H1 (cell line): ENCODE measurements at regions not wholly inside any gene's neighbourhood (a gene's known extent, or its start where the extent isn't known, plus 50 kb on each side); places are given as distances from the start of the nearest gene placed in this dataset.

Experiments used
- CTCF ChIA-PET: fragments of 300-600 bp; sonication (Branson Sonifier 250); formaldehyde crosslinking; loops from one replicate; lab custom pipeline; 2021; ENCODE audit not compliant: partially characterized antibody; lab: Charles Lee
- POLR2A ChIA-PET: fragments of 300-600 bp; sonication (Branson Sonifier 250); formaldehyde crosslinking; loops from one replicate; lab custom pipeline; 2021; ENCODE audit warnings: inconsistent platforms; ENCODE audit not compliant: partially characterized antibody; lab: Charles Lee
- DNase-seq, 2 experiments: peaks; one replicate each; pipeline versions ENCODE4 v3.0.0 to v3.0.0-alpha.2; 2010 to 2022; ENCODE audit warnings: low spot score in 2 of 2, low read depth in 1 of 2, mixed read lengths in 1 of 2
- FAIRE-seq: peaks from 2 replicates; lab custom pipeline; 2011; peaks lifted over from hg19 to GRCh38; lab: Jason Lieb, UNC
- H2AFZ ChIP-seq: 2 replicates; pipeline ENCODE4 v1.8.1; 2012; ENCODE audit warnings: low read length, inconsistent platforms
- H2AK5ac ChIP-seq: 2 replicates; pipeline ENCODE4 v1.6.1; 2013; ENCODE audit warnings: low read depth, low read length
- H2BK120ac ChIP-seq: replicated peaks from 2 replicates; pipeline ENCODE3; 2013; ENCODE audit warnings: low read depth, low read length, inconsistent platforms
- H2BK12ac ChIP-seq: 2 replicates; pipeline ENCODE4 v1.6.1; 2013; ENCODE audit warnings: low read depth, low read length
- H2BK15ac ChIP-seq: 2 replicates; pipeline ENCODE4 v1.6.1; 2013; ENCODE audit warnings: low read length
- H2BK20ac ChIP-seq: 2 replicates; pipeline ENCODE4 v1.6.1; 2013; ENCODE audit warnings: low read length
- H2BK5ac ChIP-seq: 2 replicates; pipeline ENCODE4 v1.6.1; 2013; ENCODE audit warnings: low read depth, low read length
- H3K14ac ChIP-seq: 2 replicates; pipeline ENCODE4 v1.6.1; 2013; ENCODE audit warnings: inconsistent platforms; ENCODE audit not compliant: insufficient read length
- H3K18ac ChIP-seq: 2 replicates; pipeline ENCODE4 v1.6.1; 2013; ENCODE audit warnings: low read length; ENCODE audit errors: extremely low read depth
- H3K23ac ChIP-seq: 2 replicates; pipeline ENCODE4 v1.6.1; 2013; ENCODE audit warnings: inconsistent platforms; ENCODE audit not compliant: insufficient read length
- H3K23me2 ChIP-seq: 2 replicates; pipeline ENCODE4 v1.6.1; 2013; ENCODE audit warnings: low read depth, low read length
- H3K27ac ChIP-seq: 2 replicates; pipeline ENCODE4 v1.6.1; 2011; ENCODE audit warnings: low read depth, low read length, inconsistent platforms
- H3K27me3 ChIP-seq, 4 experiments: replicated peaks in 1 of 4; 1 replicate in 1 of 4; 2 replicates in 3 of 4; pipeline versions ENCODE4 v1.6.1 to v1.8.1; 2011 to 2013; ENCODE audit warnings: low read length in 3 of 4, mild to moderate bottlenecking in 3 of 4, inconsistent platforms in 2 of 4, mixed read lengths in 2 of 4, moderate library complexity in 1 of 4; ENCODE audit not compliant: control insufficient read depth in 3 of 4, insufficient read depth in 3 of 4; ENCODE audit errors: extremely low read depth in 1 of 4
- H3K36me3 ChIP-seq, 4 experiments: 2 replicates each; pipeline versions ENCODE4 v1.6.1 to v1.8.1; 2011 to 2013; ENCODE audit warnings: mild to moderate bottlenecking in 4 of 4, low read length in 3 of 4, moderate library complexity in 2 of 4, control low read depth in 1 of 4, inconsistent platforms in 1 of 4; ENCODE audit not compliant: insufficient read depth in 4 of 4, control insufficient read depth in 2 of 4
- H3K4ac ChIP-seq: replicated peaks from 2 replicates; pipeline ENCODE3; 2013; ENCODE audit warnings: low read length, low read depth, mixed read lengths, inconsistent platforms; ENCODE audit not compliant: insufficient read length
- H3K4me1 ChIP-seq, 4 experiments: replicated peaks in 1 of 4; 1 replicate in 1 of 4; 2 replicates in 3 of 4; pipeline versions ENCODE4 v1.6.1 to v1.8.1; 2011 to 2013; ENCODE audit warnings: low read length in 3 of 4, inconsistent platforms in 2 of 4, mixed read lengths in 1 of 4; ENCODE audit not compliant: insufficient read depth in 4 of 4, control insufficient read depth in 3 of 4
- H3K4me2 ChIP-seq, 2 experiments: 2 replicates each; pipeline versions ENCODE4 v1.6.1 to v1.8.1; 2011 to 2013; ENCODE audit warnings: low read depth in 2 of 2, low read length in 2 of 2, control low read depth in 1 of 2, inconsistent platforms in 1 of 2, mild to moderate bottlenecking in 1 of 2; ENCODE audit not compliant: insufficient read depth in 1 of 2
- H3K4me3 ChIP-seq, 4 experiments: fragments of 200-600, 300-600 bp in 1 of 4; sonication (generic), shearing (Covaris generic), sonication (Bioruptor Twin) in 1 of 4; 2 replicates each; pipeline versions ENCODE4 v1.5.1 to v1.8.1; 2011 to 2016; ENCODE audit warnings: low read length in 4 of 4, low read depth in 3 of 4, control low read depth in 2 of 4, inconsistent platforms in 2 of 4, mild to moderate bottlenecking in 2 of 4, mixed read lengths in 1 of 4, moderate library complexity in 1 of 4; ENCODE audit not compliant: insufficient read depth in 2 of 4; ENCODE audit errors: extremely low read depth in 1 of 4
- H3K56ac ChIP-seq: replicated peaks from 2 replicates; pipeline ENCODE3; 2013; ENCODE audit warnings: low read depth, mild to moderate bottlenecking, mixed read lengths, low read length, inconsistent platforms; ENCODE audit not compliant: insufficient read length
- H3K79me1 ChIP-seq: 2 replicates; pipeline ENCODE4 v1.6.1; 2013; ENCODE audit warnings: low read depth, low read length, control low read depth
- H3K79me2 ChIP-seq, 2 experiments: 2 replicates each; pipeline versions ENCODE4 v1.6.1 to v1.8.1; 2012 to 2013; ENCODE audit warnings: low read length in 2 of 2, mild to moderate bottlenecking in 2 of 2, inconsistent platforms in 1 of 2; ENCODE audit not compliant: insufficient read depth in 2 of 2, control insufficient read depth in 1 of 2
- H3K9ac ChIP-seq, 4 experiments: replicated peaks in 1 of 4; 1 replicate in 1 of 4; 2 replicates in 3 of 4; pipeline versions ENCODE4 v1.6.1 to v1.8.1; 2011 to 2013; ENCODE audit warnings: low read depth in 3 of 4, low read length in 3 of 4, control low read depth in 2 of 4, mild to moderate bottlenecking in 2 of 4, moderate library complexity in 2 of 4, inconsistent platforms in 1 of 4; ENCODE audit errors: extremely low read depth in 1 of 4
- H3K9me3 ChIP-seq, 2 experiments: 2 replicates each; pipeline versions ENCODE4 v1.6.1 to v1.8.1; 2012 to 2013; ENCODE audit warnings: mild to moderate bottlenecking in 2 of 2, moderate library complexity in 2 of 2, control low read depth in 1 of 2, inconsistent platforms in 1 of 2, low read depth in 1 of 2, low read length in 1 of 2, mixed read lengths in 1 of 2; ENCODE audit not compliant: insufficient read depth in 2 of 2
- H4K20me1 ChIP-seq, 2 experiments: replicated peaks in 1 of 2; 2 replicates each; pipeline versions ENCODE3 to v1.8.1; 2011 to 2013; ENCODE audit warnings: inconsistent platforms in 2 of 2, low read length in 2 of 2, mild to moderate bottlenecking in 1 of 2; ENCODE audit not compliant: insufficient read depth in 2 of 2, control insufficient read depth in 1 of 2
- H4K5ac ChIP-seq: 2 replicates; pipeline ENCODE4 v1.6.1; 2013; ENCODE audit warnings: low read length, low read depth, mixed read lengths, inconsistent platforms; ENCODE audit not compliant: insufficient read length
- H4K8ac ChIP-seq: 2 replicates; pipeline ENCODE4 v1.8.0; 2013; ENCODE audit warnings: mild to moderate bottlenecking, moderate library complexity, low read length, inconsistent platforms; ENCODE audit not compliant: insufficient read depth; ENCODE audit errors: extremely low read depth
- H4K91ac ChIP-seq: replicated peaks from 2 replicates; pipeline ENCODE3; 2013; ENCODE audit warnings: low read length, mixed read lengths, inconsistent platforms; ENCODE audit not compliant: insufficient read length
- ASH2L ChIP-seq: fragments of 200-600, 300-600 bp; sonication (generic); IDR thresholded peaks from one replicate; pipeline ENCODE4 v1.7.1; 2017; ENCODE audit warnings: low read length
- CREB1 ChIP-seq: IDR thresholded peaks from 2 replicates; pipeline ENCODE4 v1.6.1; 2012; ENCODE audit warnings: inconsistent platforms
- HDAC6 ChIP-seq: IDR thresholded peaks from one replicate; pipeline ENCODE4 v1.7.1; 2012; ENCODE audit warnings: low read depth, mild to moderate bottlenecking, inconsistent platforms, low read length, moderate library complexity
- POLR2AphosphoS5 ChIP-seq: IDR thresholded peaks from 2 replicates; pipeline ENCODE4 v1.6.1; 2011; ENCODE audit warnings: low read depth, low read length
- RAD21 ChIP-seq, 2 experiments: IDR thresholded peaks in 1 of 2; conservative IDR thresholded peaks in 1 of 2; 2 replicates each; pipeline ENCODE4 v1.6.1; 2011; ENCODE audit warnings: low read depth in 2 of 2, low read length in 2 of 2, improper control_type of control experiment in 1 of 2, inconsistent platforms in 1 of 2, mild to moderate bottlenecking in 1 of 2, moderate library complexity in 1 of 2
- RXRA ChIP-seq: IDR thresholded peaks from 2 replicates; pipeline ENCODE4 v1.6.1; 2011; ENCODE audit warnings: low read depth, mild to moderate bottlenecking, low read length, moderate library complexity; ENCODE audit not compliant: insufficient read depth
- SIRT6 ChIP-seq: IDR thresholded peaks from one replicate; pipeline ENCODE4 v1.7.1; 2012; ENCODE audit warnings: low read length, inconsistent platforms
- SP2 ChIP-seq: IDR thresholded peaks from 2 replicates; pipeline ENCODE4 v1.6.1; 2012; ENCODE audit warnings: mild to moderate bottlenecking, low read length, inconsistent platforms
- SRF ChIP-seq: IDR thresholded peaks from 2 replicates; pipeline ENCODE4 v1.6.1; 2011; ENCODE audit warnings: mild to moderate bottlenecking, low read depth, low read length, moderate library complexity
- TEAD4 ChIP-seq: IDR thresholded peaks from 2 replicates; pipeline ENCODE4 v1.6.1; 2012; ENCODE audit warnings: low read depth, low read length, inconsistent platforms, mixed read lengths
- USF2 ChIP-seq: IDR thresholded peaks from 2 replicates; pipeline ENCODE4 v1.6.1; 2011; ENCODE audit warnings: low read length, improper control_type of control experiment
- ZNF274 ChIP-seq: IDR thresholded peaks from 2 replicates; pipeline ENCODE4 v1.7.0; 2012; ENCODE audit warnings: low read length, borderline replicate concordance; ENCODE audit errors: extremely low read depth
- WGBS, 2 experiments: shearing (Covaris generic) in 1 of 2; methylation state at CpG; one replicate each; pipeline versions ENCODE4 v1.1.6 to v1.1.7; 2013 to 2015; ENCODE audit warnings: low lambda C conversion rate in 2 of 2, mixed read lengths in 2 of 2, inconsistent platforms in 1 of 2, low coverage in 1 of 2, missing lambda C conversion rate in 1 of 2; ENCODE audit not compliant: insufficient replicate concordance in 2 of 2, insufficient coverage in 1 of 2, insufficient read length in 1 of 2; ENCODE audit errors: extremely low coverage in 1 of 2, missing lambda C conversion rate in 1 of 2; 5-methylcytosine and 5-hydroxymethylcytosine counted together
- TF ChIP-seq, protein P1 (sequence below): IDR thresholded peaks from 2 replicates; pipeline ENCODE4 v1.6.1; 2012; ENCODE audit warnings: inconsistent platforms

DNA sequence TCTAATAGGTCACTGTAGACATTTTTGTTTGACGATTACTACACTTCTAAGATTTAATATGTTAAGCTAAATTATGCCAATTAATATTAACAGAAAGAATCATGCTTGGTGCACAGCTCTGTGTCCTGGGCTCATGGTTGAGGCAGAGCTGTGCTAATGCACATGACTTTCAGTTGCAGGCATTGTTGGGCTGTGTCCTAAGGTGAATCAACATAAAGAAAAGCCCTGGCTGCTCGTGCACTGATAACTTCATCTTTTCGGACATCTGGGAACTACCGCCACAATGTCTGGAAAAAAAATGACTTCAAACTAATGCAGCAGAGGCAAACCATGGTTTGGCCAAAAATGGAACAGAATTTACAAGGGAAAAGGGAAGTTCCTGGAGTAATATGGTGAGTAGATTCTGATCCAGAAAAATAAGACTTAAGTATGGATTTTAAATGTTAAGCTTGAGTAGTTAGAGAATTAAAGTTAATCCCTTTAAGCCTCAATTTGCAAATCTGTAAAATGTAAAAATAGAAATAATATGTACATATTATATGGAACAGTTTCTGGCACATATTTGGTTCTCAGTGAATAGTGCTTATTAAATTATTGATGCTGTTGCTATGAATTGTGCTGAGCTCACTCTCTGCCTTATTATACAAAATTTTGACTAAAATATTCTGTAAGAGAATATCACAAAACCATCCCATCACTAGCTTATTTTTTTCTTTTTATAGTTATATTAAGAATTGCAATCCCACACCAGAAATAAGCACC lies 186.1 kb downstream of the BRINP2 start:
- Histone ChIP-seq H3K79me1 (no peaks in the 10 kb centered on the region), H3K27me3 (no peaks in the 10 kb centered on the region), H4K91ac (no peak overlapping the region), H3K18ac (no peak overlapping the region), H3K36me3 (no peaks in the 10 kb centered on the region), H2BK20ac (no peak overlapping the region), H4K5ac (no peak overlapping the region), H2BK120ac (no peak overlapping the region), H3K4me3 (no peak overlapping the region), H3K79me2 (no peaks in the 10 kb centered on the region), H4K20me1 (peaks cover 0 to 1% of the 10 kb centered on the region in 2 experiments), H2BK15ac (no peak overlapping the region), H2AFZ (no peak overlapping the region), H2BK12ac (no peak overlapping the region), H3K4me2 (no peak overlapping the region), H3K4me1 (peaks cover 4 to 11% (median 8%) of the 10 kb centered on the region in 4 experiments; a peak in 6 of 7 replicates), H3K14ac (no peak overlapping the region), H2BK5ac (no peak overlapping the region), H3K23ac (no peak overlapping the region), H3K23me2 (peaks cover 2% of the 10 kb centered on the region; the same call in 1 of the 2 replicates), H3K4ac (no peak overlapping the region), H4K8ac (no peak overlapping the region), H3K27ac (no peak overlapping the region), H3K9me3 (no peaks in the 10 kb centered on the region), H3K9ac (no peak overlapping the region), H3K56ac (no peak overlapping the region), H2AK5ac (no peak overlapping the region)
- DNase-seq (no peak), FAIRE-seq (no peak)
- POLR2A ChIA-PET: no interaction called here
- CTCF ChIA-PET: interaction anchor here (0.7 to 5.7 kb wide), 19 partner anchors 9 to 756 kb away, joined by 3 to 48 read pairs (median 4); no protein-coding TSS in a partner anchor
- WGBS, 2 experiments: 91% methylated on average over 3 of the region's 4 CpGs; no CpG with 5 or more reads in 1 of the 2 experiments
- TF ChIP-seq RXRA (no peak), SP2 (no peak), CREB1 (no peak), USF2 (no peak), ZNF274 (no peak), SIRT6 (no peak), ASH2L (no peak), SRF (no peak), RAD21 (IDR thresholded peaks at IDR 0.05 in 1 of 2, conservative IDR thresholded peaks at IDR 0.05 in 1 of 2; ENCODE audit: low read depth in 2 of 2, low read length in 2 of 2) (no peak), HDAC6 (no peak), TEAD4 (no peak), POLR2AphosphoS5 (no peak)
- TF ChIP-seq, protein P1, sequence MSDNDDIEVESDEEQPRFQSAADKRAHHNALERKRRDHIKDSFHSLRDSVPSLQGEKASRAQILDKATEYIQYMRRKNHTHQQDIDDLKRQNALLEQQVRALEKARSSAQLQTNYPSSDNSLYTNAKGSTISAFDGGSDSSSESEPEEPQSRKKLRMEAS: no peak
